H9 (cell line): ENCODE measurements at regions not wholly inside any gene's neighbourhood (a gene's known extent, or its start where the extent isn't known, plus 50 kb on each side); places are given as distances from the start of the nearest gene placed in this dataset.

Source experiments
- DNase-seq: peaks from one replicate; pipeline ENCODE4 v3.0.0-alpha.2; 2017
- H2AFZ ChIP-seq: one replicate; pipeline ENCODE4 v1.6.1; 2013; ENCODE audit warnings: mild to moderate bottlenecking, low read length, control low read depth, moderate library complexity
- H2AK5ac ChIP-seq: 2 replicates; pipeline ENCODE4 v1.6.1; 2013; ENCODE audit warnings: low read length, control low read depth, mixed read lengths; ENCODE audit not compliant: insufficient read length
- H2BK120ac ChIP-seq: one replicate; pipeline ENCODE4 v1.6.1; 2013; ENCODE audit warnings: low read depth, mild to moderate bottlenecking, low read length, control low read depth, inconsistent platforms; ENCODE audit not compliant: poor library complexity, severe bottlenecking
- H2BK12ac ChIP-seq: 2 replicates; pipeline ENCODE4 v1.6.1; 2013; ENCODE audit warnings: low read length, control low read depth, mixed read lengths, low read depth; ENCODE audit not compliant: insufficient read length
- H2BK15ac ChIP-seq: 2 replicates; pipeline ENCODE4 v1.6.1; 2013; ENCODE audit warnings: low read depth, low read length, control low read depth
- H2BK20ac ChIP-seq: one replicate; pipeline ENCODE4 v1.6.1; 2013; ENCODE audit warnings: low read depth, mild to moderate bottlenecking, low read length, control low read depth, inconsistent platforms; ENCODE audit not compliant: poor library complexity, severe bottlenecking
- H2BK5ac ChIP-seq: 2 replicates; pipeline ENCODE4 v1.6.1; 2013; ENCODE audit warnings: low read length, control low read depth, mixed read lengths; ENCODE audit not compliant: insufficient read length
- H3K14ac ChIP-seq: 2 replicates; pipeline ENCODE4 v1.6.1; 2013; ENCODE audit warnings: low read length, control low read depth; ENCODE audit not compliant: insufficient read depth
- H3K18ac ChIP-seq: 2 replicates; pipeline ENCODE4 v1.6.1; 2013; ENCODE audit warnings: low read depth, mild to moderate bottlenecking, mixed read lengths, low read length, control low read depth; ENCODE audit not compliant: insufficient read length
- H3K23ac ChIP-seq: 2 replicates; pipeline ENCODE4 v1.6.1; 2013; ENCODE audit warnings: low read length, control low read depth, mixed read lengths, low read depth; ENCODE audit not compliant: insufficient read length
- H3K23me2 ChIP-seq: 2 replicates; pipeline ENCODE4 v1.6.1; 2013; ENCODE audit warnings: low read depth, mild to moderate bottlenecking, mixed read lengths, low read length, control low read depth; ENCODE audit not compliant: insufficient read length, poor library complexity, severe bottlenecking
- H3K27ac ChIP-seq: 2 replicates; pipeline ENCODE4 v1.5.1; 2013; ENCODE audit warnings: low read length, control low read depth, mixed read lengths, low read depth; ENCODE audit not compliant: insufficient read length
- H3K27me3 ChIP-seq: 2 replicates; pipeline ENCODE4 v1.6.1; 2013; ENCODE audit warnings: low read length, control low read depth, inconsistent platforms; ENCODE audit not compliant: insufficient read depth
- H3K4ac ChIP-seq: 2 replicates; pipeline ENCODE4 v1.6.1; 2013; ENCODE audit warnings: low read depth, mild to moderate bottlenecking, control low read depth, inconsistent platforms, low read length, moderate library complexity
- H3K4me1 ChIP-seq: 2 replicates; pipeline ENCODE4 v1.6.1; 2013; ENCODE audit warnings: low read length, control low read depth, inconsistent platforms; ENCODE audit not compliant: insufficient read depth
- H3K4me2 ChIP-seq: 2 replicates; pipeline ENCODE4 v1.6.1; 2013; ENCODE audit warnings: low read length, control low read depth, mixed read lengths; ENCODE audit not compliant: insufficient read length, insufficient read depth
- H3K56ac ChIP-seq: 2 replicates; pipeline ENCODE4 v1.6.1; 2013; ENCODE audit warnings: low read depth, mild to moderate bottlenecking, mixed read lengths, low read length, control low read depth; ENCODE audit not compliant: insufficient read length
- H3K79me1 ChIP-seq: 2 replicates; pipeline ENCODE4 v1.6.1; 2013; ENCODE audit warnings: low read depth, mild to moderate bottlenecking, moderate library complexity, low read length, control low read depth, inconsistent platforms; ENCODE audit not compliant: insufficient read depth, poor library complexity, severe bottlenecking
- H3K79me2 ChIP-seq: 2 replicates; pipeline ENCODE4 v1.6.1; 2013; ENCODE audit warnings: low read length, control low read depth, inconsistent platforms; ENCODE audit not compliant: insufficient read depth
- H3K9ac ChIP-seq: 2 replicates; pipeline ENCODE4 v1.6.1; 2013; ENCODE audit warnings: low read length, control low read depth, mixed read lengths; ENCODE audit not compliant: insufficient read length; ENCODE audit errors: extremely low read depth
- H3K9me3 ChIP-seq: one replicate; pipeline ENCODE4 v1.6.1; 2013; ENCODE audit warnings: low read depth, low read length, inconsistent platforms; ENCODE audit not compliant: control insufficient read depth
- H3T11ph ChIP-seq: one replicate; pipeline ENCODE4 v1.6.1; 2013; ENCODE audit warnings: mild to moderate bottlenecking, low read length, control low read depth, inconsistent platforms
- H4K20me1 ChIP-seq: one replicate; pipeline ENCODE4 v1.6.1; 2013; ENCODE audit not compliant: control insufficient read depth, insufficient read length, insufficient read depth
- H4K5ac ChIP-seq: 2 replicates; pipeline ENCODE4 v1.6.1; 2013; ENCODE audit warnings: low read depth, mild to moderate bottlenecking, mixed read lengths, low read length, control low read depth; ENCODE audit not compliant: insufficient read length
- H4K8ac ChIP-seq: replicated peaks from 2 replicates; pipeline ENCODE4 v1.6.1; 2013; ENCODE audit warnings: low read length, control low read depth, mixed read lengths, low read depth; ENCODE audit not compliant: insufficient read length
- H4K91ac ChIP-seq: 2 replicates; pipeline ENCODE4 v1.6.1; 2013; ENCODE audit warnings: low read depth, mild to moderate bottlenecking, moderate library complexity, mixed read lengths, low read length, control low read depth; ENCODE audit not compliant: insufficient read length
- H3K27ac Mint-ChIP-seq, 3 experiments: 2 replicates in 2 of 3; 3 replicates in 1 of 3; pipeline ENCODE4 v1.8.0; 2020 to 2021; ENCODE audit warnings: mixed read lengths in 3 of 3, mild to moderate bottlenecking in 1 of 3, moderate library complexity in 1 of 3
- H3K27me3 Mint-ChIP-seq: 2 replicates; pipeline ENCODE4 v1.8.0; 2021; ENCODE audit warnings: low read depth, mild to moderate bottlenecking, moderate library complexity, mixed read lengths
- H3K36me3 Mint-ChIP-seq, 3 experiments: 2 replicates in 2 of 3; 3 replicates in 1 of 3; pipeline ENCODE4 v1.8.0; 2020 to 2021; ENCODE audit warnings: low read depth in 3 of 3, mixed read lengths in 3 of 3; ENCODE audit not compliant: insufficient read depth in 1 of 3
- H3K4me1 Mint-ChIP-seq, 2 experiments: 2 replicates each; pipeline ENCODE4 v1.8.0; 2020; ENCODE audit warnings: mixed read lengths in 2 of 2
- H3K4me3 Mint-ChIP-seq, 2 experiments: 2 replicates in 1 of 2; 3 replicates in 1 of 2; pipeline ENCODE4 v1.8.0; 2020 to 2021; ENCODE audit warnings: mild to moderate bottlenecking in 2 of 2, mixed read lengths in 2 of 2, moderate library complexity in 1 of 2
- H3K9me3 Mint-ChIP-seq, 2 experiments: 2 replicates in 1 of 2; 3 replicates in 1 of 2; pipeline ENCODE4 v1.8.0; 2020; ENCODE audit warnings: mild to moderate bottlenecking in 2 of 2, mixed read lengths in 2 of 2, moderate library complexity in 1 of 2
- CTCF ChIP-seq: fragments of 200-600 bp; sonication (generic); conservative IDR thresholded peaks from 3 replicates; pipeline ENCODE4 v1.8.0; 2021; ENCODE audit warnings: antibody characterized with exemption, mild to moderate bottlenecking
- WGBS: extraction: QIAGEN DNeasy Blood & Tissue Kit; methylation state at CpG from one replicate; pipeline ENCODE4 v1.1.7; 2013; ENCODE audit warnings: missing lambda C conversion rate, low lambda C conversion rate, mixed read lengths; ENCODE audit not compliant: insufficient read length; ENCODE audit errors: extremely low coverage; 5-methylcytosine and 5-hydroxymethylcytosine counted together

DNA sequence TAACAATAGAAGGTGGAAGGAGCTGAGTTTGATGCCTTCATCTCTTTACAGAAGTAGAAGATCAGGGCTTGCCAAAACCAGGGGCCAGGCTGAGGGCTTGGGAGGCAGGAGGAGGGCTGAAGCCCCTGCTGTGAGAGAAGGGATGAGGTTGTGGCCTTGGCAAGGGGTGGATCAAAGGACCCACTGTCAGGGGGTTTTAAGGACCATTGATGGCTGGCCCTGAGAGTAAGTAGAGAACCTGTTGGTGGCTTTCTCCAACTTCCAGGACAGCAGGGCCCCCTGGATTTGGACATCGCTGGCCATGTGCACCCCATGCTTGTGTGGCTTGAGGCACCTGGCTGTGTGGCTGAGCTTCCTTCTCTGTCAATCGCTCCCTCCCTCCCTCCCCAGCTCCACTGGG, 927.7 kb downstream of the TBC1D22A start:
- H2AFZ ChIP-seq: no peak overlapping the region
- H3K79me1 ChIP-seq: no peaks in the 10 kb centered on the region
- H4K5ac ChIP-seq: no peak overlapping the region
- H3K27me3 ChIP-seq: no peaks in the 10 kb centered on the region
- no peak overlapping the region for H3K4me2 ChIP-seq
- H4K8ac ChIP-seq: no peak overlapping the region
- Mint-ChIP-seq H3K27me3 (peaks cover 8% of the 10 kb centered on the region), H3K4me1 (peaks cover 3 to 12% of the 10 kb centered on the region in 2 experiments; a peak in 2 of 4 replicates), H3K27ac (no peak overlapping the region), H3K9me3 (peaks cover 0 to 21% of the 10 kb centered on the region in 2 experiments; a peak in 4 of 5 replicates), H3K36me3 (peaks cover 0 to 6% (median 4%) of the 10 kb centered on the region in 3 experiments; a peak in 3 of 7 replicates), H3K4me3 (no peak overlapping the region)
- H2BK12ac ChIP-seq: no peak overlapping the region
- no peak overlapping the region for H3K9ac ChIP-seq
- no peak overlapping the region for H3K56ac ChIP-seq
- H3T11ph ChIP-seq: no peak overlapping the region
- no peak overlapping the region for H2BK20ac ChIP-seq
- no peaks in the 10 kb centered on the region for H3K4me1 ChIP-seq
- H2AK5ac ChIP-seq: no peak overlapping the region
- H2BK15ac ChIP-seq: no peak overlapping the region
- WGBS: no CpG with 5 or more reads among the region's 2 CpGs
- no peak overlapping the region for H3K27ac ChIP-seq
- H3K79me2 ChIP-seq: no peaks in the 10 kb centered on the region
- no peak overlapping the region for H4K91ac ChIP-seq
- no peak overlapping the region for H3K4ac ChIP-seq
- DNase-seq: no peak
- H2BK120ac ChIP-seq: no peak overlapping the region
- H3K18ac ChIP-seq: no peak overlapping the region
- no peaks in the 10 kb centered on the region for H3K9me3 ChIP-seq
- no peak overlapping the region for H3K23ac ChIP-seq
- H4K20me1 ChIP-seq: no peaks in the 10 kb centered on the region
- no peak for TF ChIP-seq CTCF
- H3K23me2 ChIP-seq: no peaks in the 10 kb centered on the region
- H2BK5ac ChIP-seq: no peak overlapping the region
- no peak overlapping the region for H3K14ac ChIP-seq
